H1 (cell line): ENCODE measurements at regions not wholly inside any gene's neighbourhood (a gene's known extent, or its start where the extent isn't known, plus 50 kb on each side); places are given as distances from the start of the nearest gene placed in this dataset.

Source experiments
- CTCF ChIA-PET: fragments of 300-600 bp; sonication (Branson Sonifier 250); formaldehyde crosslinking; loops from one replicate; lab custom pipeline; 2021; ENCODE audit not compliant: partially characterized antibody; lab: Charles Lee
- POLR2A ChIA-PET: fragments of 300-600 bp; sonication (Branson Sonifier 250); formaldehyde crosslinking; loops from one replicate; lab custom pipeline; 2021; ENCODE audit warnings: inconsistent platforms; ENCODE audit not compliant: partially characterized antibody; lab: Charles Lee
- DNase-seq, 2 experiments: peaks; one replicate each; pipeline versions ENCODE4 v3.0.0 to v3.0.0-alpha.2; 2010 to 2022; ENCODE audit warnings: low spot score in 2 of 2, low read depth in 1 of 2, mixed read lengths in 1 of 2
- FAIRE-seq: peaks from 2 replicates; lab custom pipeline; 2011; peaks lifted over from hg19 to GRCh38; lab: Jason Lieb, UNC
- H2AFZ ChIP-seq: 2 replicates; pipeline ENCODE4 v1.8.1; 2012; ENCODE audit warnings: low read length, inconsistent platforms
- H2AK5ac ChIP-seq: 2 replicates; pipeline ENCODE4 v1.6.1; 2013; ENCODE audit warnings: low read depth, low read length
- H2BK120ac ChIP-seq: replicated peaks from 2 replicates; pipeline ENCODE3; 2013; ENCODE audit warnings: low read depth, low read length, inconsistent platforms
- H2BK12ac ChIP-seq: 2 replicates; pipeline ENCODE4 v1.6.1; 2013; ENCODE audit warnings: low read depth, low read length
- H2BK15ac ChIP-seq: 2 replicates; pipeline ENCODE4 v1.6.1; 2013; ENCODE audit warnings: low read length
- H2BK20ac ChIP-seq: 2 replicates; pipeline ENCODE4 v1.6.1; 2013; ENCODE audit warnings: low read length
- H2BK5ac ChIP-seq: 2 replicates; pipeline ENCODE4 v1.6.1; 2013; ENCODE audit warnings: low read depth, low read length
- H3K14ac ChIP-seq: 2 replicates; pipeline ENCODE4 v1.6.1; 2013; ENCODE audit warnings: inconsistent platforms; ENCODE audit not compliant: insufficient read length
- H3K18ac ChIP-seq: 2 replicates; pipeline ENCODE4 v1.6.1; 2013; ENCODE audit warnings: low read length; ENCODE audit errors: extremely low read depth
- H3K23ac ChIP-seq: 2 replicates; pipeline ENCODE4 v1.6.1; 2013; ENCODE audit warnings: inconsistent platforms; ENCODE audit not compliant: insufficient read length
- H3K23me2 ChIP-seq: 2 replicates; pipeline ENCODE4 v1.6.1; 2013; ENCODE audit warnings: low read depth, low read length
- H3K27ac ChIP-seq: 2 replicates; pipeline ENCODE4 v1.6.1; 2011; ENCODE audit warnings: low read depth, low read length, inconsistent platforms
- H3K27me3 ChIP-seq, 4 experiments: replicated peaks in 1 of 4; 1 replicate in 1 of 4; 2 replicates in 3 of 4; pipeline versions ENCODE4 v1.6.1 to v1.8.1; 2011 to 2013; ENCODE audit warnings: low read length in 3 of 4, mild to moderate bottlenecking in 3 of 4, inconsistent platforms in 2 of 4, mixed read lengths in 2 of 4, moderate library complexity in 1 of 4; ENCODE audit not compliant: control insufficient read depth in 3 of 4, insufficient read depth in 3 of 4; ENCODE audit errors: extremely low read depth in 1 of 4
- H3K36me3 ChIP-seq, 4 experiments: 2 replicates each; pipeline versions ENCODE4 v1.6.1 to v1.8.1; 2011 to 2013; ENCODE audit warnings: mild to moderate bottlenecking in 4 of 4, low read length in 3 of 4, moderate library complexity in 2 of 4, control low read depth in 1 of 4, inconsistent platforms in 1 of 4; ENCODE audit not compliant: insufficient read depth in 4 of 4, control insufficient read depth in 2 of 4
- H3K4ac ChIP-seq: replicated peaks from 2 replicates; pipeline ENCODE3; 2013; ENCODE audit warnings: low read length, low read depth, mixed read lengths, inconsistent platforms; ENCODE audit not compliant: insufficient read length
- H3K4me1 ChIP-seq, 4 experiments: replicated peaks in 1 of 4; 1 replicate in 1 of 4; 2 replicates in 3 of 4; pipeline versions ENCODE4 v1.6.1 to v1.8.1; 2011 to 2013; ENCODE audit warnings: low read length in 3 of 4, inconsistent platforms in 2 of 4, mixed read lengths in 1 of 4; ENCODE audit not compliant: insufficient read depth in 4 of 4, control insufficient read depth in 3 of 4
- H3K4me2 ChIP-seq, 2 experiments: 2 replicates each; pipeline versions ENCODE4 v1.6.1 to v1.8.1; 2011 to 2013; ENCODE audit warnings: low read depth in 2 of 2, low read length in 2 of 2, control low read depth in 1 of 2, inconsistent platforms in 1 of 2, mild to moderate bottlenecking in 1 of 2; ENCODE audit not compliant: insufficient read depth in 1 of 2
- H3K4me3 ChIP-seq, 4 experiments: fragments of 200-600, 300-600 bp in 1 of 4; sonication (generic), shearing (Covaris generic), sonication (Bioruptor Twin) in 1 of 4; 2 replicates each; pipeline versions ENCODE4 v1.5.1 to v1.8.1; 2011 to 2016; ENCODE audit warnings: low read length in 4 of 4, low read depth in 3 of 4, control low read depth in 2 of 4, inconsistent platforms in 2 of 4, mild to moderate bottlenecking in 2 of 4, mixed read lengths in 1 of 4, moderate library complexity in 1 of 4; ENCODE audit not compliant: insufficient read depth in 2 of 4; ENCODE audit errors: extremely low read depth in 1 of 4
- H3K56ac ChIP-seq: replicated peaks from 2 replicates; pipeline ENCODE3; 2013; ENCODE audit warnings: low read depth, mild to moderate bottlenecking, mixed read lengths, low read length, inconsistent platforms; ENCODE audit not compliant: insufficient read length
- H3K79me1 ChIP-seq: 2 replicates; pipeline ENCODE4 v1.6.1; 2013; ENCODE audit warnings: low read depth, low read length, control low read depth
- H3K79me2 ChIP-seq, 2 experiments: 2 replicates each; pipeline versions ENCODE4 v1.6.1 to v1.8.1; 2012 to 2013; ENCODE audit warnings: low read length in 2 of 2, mild to moderate bottlenecking in 2 of 2, inconsistent platforms in 1 of 2; ENCODE audit not compliant: insufficient read depth in 2 of 2, control insufficient read depth in 1 of 2
- H3K9ac ChIP-seq, 4 experiments: replicated peaks in 1 of 4; 1 replicate in 1 of 4; 2 replicates in 3 of 4; pipeline versions ENCODE4 v1.6.1 to v1.8.1; 2011 to 2013; ENCODE audit warnings: low read depth in 3 of 4, low read length in 3 of 4, control low read depth in 2 of 4, mild to moderate bottlenecking in 2 of 4, moderate library complexity in 2 of 4, inconsistent platforms in 1 of 4; ENCODE audit errors: extremely low read depth in 1 of 4
- H3K9me3 ChIP-seq, 2 experiments: 2 replicates each; pipeline versions ENCODE4 v1.6.1 to v1.8.1; 2012 to 2013; ENCODE audit warnings: mild to moderate bottlenecking in 2 of 2, moderate library complexity in 2 of 2, control low read depth in 1 of 2, inconsistent platforms in 1 of 2, low read depth in 1 of 2, low read length in 1 of 2, mixed read lengths in 1 of 2; ENCODE audit not compliant: insufficient read depth in 2 of 2
- H4K20me1 ChIP-seq, 2 experiments: replicated peaks in 1 of 2; 2 replicates each; pipeline versions ENCODE3 to v1.8.1; 2011 to 2013; ENCODE audit warnings: inconsistent platforms in 2 of 2, low read length in 2 of 2, mild to moderate bottlenecking in 1 of 2; ENCODE audit not compliant: insufficient read depth in 2 of 2, control insufficient read depth in 1 of 2
- H4K5ac ChIP-seq: 2 replicates; pipeline ENCODE4 v1.6.1; 2013; ENCODE audit warnings: low read length, low read depth, mixed read lengths, inconsistent platforms; ENCODE audit not compliant: insufficient read length
- H4K8ac ChIP-seq: 2 replicates; pipeline ENCODE4 v1.8.0; 2013; ENCODE audit warnings: mild to moderate bottlenecking, moderate library complexity, low read length, inconsistent platforms; ENCODE audit not compliant: insufficient read depth; ENCODE audit errors: extremely low read depth
- H4K91ac ChIP-seq: replicated peaks from 2 replicates; pipeline ENCODE3; 2013; ENCODE audit warnings: low read length, mixed read lengths, inconsistent platforms; ENCODE audit not compliant: insufficient read length
- ASH2L ChIP-seq: fragments of 200-600, 300-600 bp; sonication (generic); IDR thresholded peaks from one replicate; pipeline ENCODE4 v1.7.1; 2017; ENCODE audit warnings: low read length
- ATF2 ChIP-seq: IDR thresholded peaks from 2 replicates; pipeline ENCODE4 v1.6.1; 2012; ENCODE audit warnings: low read length, inconsistent platforms
- SIN3A ChIP-seq, 2 experiments: IDR thresholded peaks in 1 of 2; conservative IDR thresholded peaks in 1 of 2; 2 replicates each; pipeline ENCODE4 v1.6.1; 2011 to 2012; ENCODE audit warnings: low read length in 2 of 2, improper control_type of control experiment in 1 of 2, low read depth in 1 of 2, mild to moderate bottlenecking in 1 of 2
- TBP ChIP-seq: IDR thresholded peaks from 2 replicates; pipeline ENCODE4 v1.6.1; 2011; ENCODE audit warnings: low read depth, low read length, improper control_type of control experiment
- WGBS, 2 experiments: shearing (Covaris generic) in 1 of 2; methylation state at CpG; one replicate each; pipeline versions ENCODE4 v1.1.6 to v1.1.7; 2013 to 2015; ENCODE audit warnings: low lambda C conversion rate in 2 of 2, mixed read lengths in 2 of 2, inconsistent platforms in 1 of 2, low coverage in 1 of 2, missing lambda C conversion rate in 1 of 2; ENCODE audit not compliant: insufficient replicate concordance in 2 of 2, insufficient coverage in 1 of 2, insufficient read length in 1 of 2; ENCODE audit errors: extremely low coverage in 1 of 2, missing lambda C conversion rate in 1 of 2; 5-methylcytosine and 5-hydroxymethylcytosine counted together

- DNase-seq, result no peak
- Histone ChIP-seq H3K4me2 (no peak overlapping the region), H3K23ac (no peak overlapping the region), H3K56ac (no peak overlapping the region), H3K14ac (no peak overlapping the region), H2BK5ac (no peak overlapping the region), H3K4me1 (no peaks in the 10 kb centered on the region), H3K9ac (no peak overlapping the region), H4K8ac (no peak overlapping the region), H2AFZ (no peak overlapping the region), H2AK5ac (no peak overlapping the region), H3K4me3 (no peak overlapping the region), H2BK12ac (no peak overlapping the region), H3K4ac (no peak overlapping the region), H3K27me3 (no peaks in the 10 kb centered on the region), H3K79me2 (no peaks in the 10 kb centered on the region), H3K9me3 (no peaks in the 10 kb centered on the region), H3K23me2 (no peaks in the 10 kb centered on the region), H4K20me1 (no peaks in the 10 kb centered on the region), H3K18ac (no peak overlapping the region), H3K36me3 (no peaks in the 10 kb centered on the region), H2BK120ac (no peak overlapping the region), H2BK20ac (no peak overlapping the region), H2BK15ac (no peak overlapping the region), H4K91ac (no peak overlapping the region), H3K27ac (no peak overlapping the region), H3K79me1 (no peaks in the 10 kb centered on the region), H4K5ac (no peak overlapping the region)
- no peak for FAIRE-seq
- ChIA-PET POLR2A (no interaction called here), CTCF (interaction anchor here (0.9 to 22.6 kb wide), 3 partner anchors 127 to 1039 kb away, joined by 3 to 424 read pairs (median 3); no protein-coding TSS in a partner anchor)
- TF ChIP-seq ASH2L (no peak), ATF2 (no peak), TBP (no peak), SIN3A (conservative IDR thresholded peaks at IDR 0.05 in 1 of 2, IDR thresholded peaks at IDR 0.05 in 1 of 2; ENCODE audit: low read depth in 1 of 2, low read length in 2 of 2) (no peak)
- WGBS, 2 experiments, result 93% methylated on average over 2 of the region's 2 CpGs; no CpG with 5 or more reads in 1 of the 2 experiments
These were observed 561.8 kb downstream of the TOX3 start for GRCh38 chr16:51985126-51985525.
